ENCODE measurements at regions not wholly inside any gene's neighbourhood (a gene's known extent, or its start where the extent isn't known, plus 50 kb on each side); places are given as distances from the start of the nearest gene placed in this dataset.

GRCh38 chr13:95403349-95404140, 102.3 kb upstream of the ABCC4 start:
- Mint-ChIP-seq H3K36me3 (ENCODE audit: low read depth, unreplicated experiment) (no peaks in the 10 kb centered on the region), H3K27me3 (ENCODE audit: low read depth, unreplicated experiment) (peaks cover 9% of the 10 kb centered on the region), H3K9me3 (ENCODE audit: unreplicated experiment) (no peaks in the 10 kb centered on the region), H3K4me1 (ENCODE audit: low read depth, unreplicated experiment) (no peaks in the 10 kb centered on the region), H3K27ac (ENCODE audit: unreplicated experiment) (no peak overlapping the region), H3K4me3 (ENCODE audit: unreplicated experiment) (peak overlapping the region; percentile 85)
- Histone ChIP-seq H3K4me1 (ENCODE audit: insufficient read depth, low read length) (peaks cover 4% of the 10 kb centered on the region), H3K4me2 (ENCODE audit: low read length) (peak overlapping the region; percentile 88), H3K9me3 (ENCODE audit: insufficient read depth, low read depth, low read length) (no peaks in the 10 kb centered on the region), H3K36me3 (ENCODE audit: insufficient read depth, low read length) (no peaks in the 10 kb centered on the region), H3K27ac (ENCODE audit: low read depth, low read length) (no peak overlapping the region), H3K4me3 (ENCODE audit: insufficient read depth, low read depth, low read length) (peak overlapping the region; percentile 48), H3K9ac (ENCODE audit: low read length) (peak overlapping the region; percentile 28), H3K27me3 (ENCODE audit: insufficient read depth, low read length) (no peaks in the 10 kb centered on the region), H4K20me1 (ENCODE audit: insufficient read depth, low read length) (no peaks in the 10 kb centered on the region), H3K79me2 (ENCODE audit: insufficient read depth, low read length) (no peaks in the 10 kb centered on the region), H2AFZ (ENCODE audit: low read depth, low read length) (peak overlapping the region; percentile 68)
- DNase-seq (ENCODE audit: low read depth): peak; percentile 0
- TF ChIP-seq CTCF (IDR thresholded peaks at IDR 0.05; ENCODE audit: insufficient read depth, low read depth, low read length) (no peak), EZH2 (IDR thresholded peaks at IDR 0.05; ENCODE audit: insufficient read depth, low read length) (no peak)
- FAIRE-seq: no peak

- no peak overlapping the region for H3K27ac Mint-ChIP-seq (ENCODE audit: unreplicated experiment)
Observed at GRCh38 chr13:95404141-95404882, 103.1 kb upstream of the ABCC4 start.

More at GRCh38 chr13:95404141-95404882, 103.1 kb upstream of the ABCC4 start:
- TF ChIP-seq EZH2 (IDR thresholded peaks at IDR 0.05; ENCODE audit: insufficient read depth, low read length) (no peak), CTCF (IDR thresholded peaks at IDR 0.05; ENCODE audit: insufficient read depth, low read depth, low read length) (peak; percentile 97)
- no peak for FAIRE-seq
- peak overlapping the region; percentile 88 for H3K4me2 ChIP-seq (ENCODE audit: low read length)
- no peaks in the 10 kb centered on the region for H3K9me3 ChIP-seq (ENCODE audit: insufficient read depth, low read depth, low read length)
- no peaks in the 10 kb centered on the region for H3K36me3 ChIP-seq (ENCODE audit: insufficient read depth, low read length)
- H2AFZ ChIP-seq (ENCODE audit: low read depth, low read length): peak overlapping the region; percentile 68
- peak overlapping the region; percentile 48 for H3K4me3 ChIP-seq (ENCODE audit: insufficient read depth, low read depth, low read length)
- H3K9ac ChIP-seq (ENCODE audit: low read length): peak overlapping the region; percentile 28
- no peaks in the 10 kb centered on the region for H4K20me1 ChIP-seq (ENCODE audit: insufficient read depth, low read length)
- no peaks in the 10 kb centered on the region for H3K79me2 ChIP-seq (ENCODE audit: insufficient read depth, low read length)
- peaks cover 4% of the 10 kb centered on the region for H3K4me1 ChIP-seq (ENCODE audit: insufficient read depth, low read length)
- no peak overlapping the region for H3K27ac ChIP-seq (ENCODE audit: low read depth, low read length)
- no peaks in the 10 kb centered on the region for H3K36me3 Mint-ChIP-seq (ENCODE audit: low read depth, unreplicated experiment)
- H3K9me3 Mint-ChIP-seq (ENCODE audit: unreplicated experiment): no peaks in the 10 kb centered on the region
- H3K4me1 Mint-ChIP-seq (ENCODE audit: low read depth, unreplicated experiment): no peaks in the 10 kb centered on the region
- peak overlapping the region; percentile 85 for H3K4me3 Mint-ChIP-seq (ENCODE audit: unreplicated experiment)
- no peaks in the 10 kb centered on the region for H3K27me3 ChIP-seq (ENCODE audit: insufficient read depth, low read length)
- DNase-seq (ENCODE audit: low read depth): peak; percentile 44
- peaks cover 9% of the 10 kb centered on the region for H3K27me3 Mint-ChIP-seq (ENCODE audit: low read depth, unreplicated experiment)
